Common myeloid progenitor, CD34-positive (primary cell): ENCODE measurements at regions not wholly inside any gene's neighbourhood (a gene's known extent, or its start where the extent isn't known, plus 50 kb on each side); places are given as distances from the start of the nearest gene placed in this dataset.

Experiments used
- CTCF ChIA-PET: fragments of 350-600 bp; sonication (Branson Sonifier 250); formaldehyde crosslinking; loops from one replicate; lab custom pipeline; 2021; ENCODE audit warnings: antibody characterized with exemption; lab: Charles Lee
- POLR2A ChIA-PET: fragments of 350-600 bp; sonication (Branson Sonifier 250); formaldehyde crosslinking; loops from one replicate; lab custom pipeline; 2021; ENCODE audit warnings: antibody characterized with exemption; lab: Charles Lee
- DNase-seq, 3 donors: peaks; one replicate each; pipeline versions ENCODE4 v3.0.0 to v3.0.0-alpha.2; 2013
- H3K27ac ChIP-seq, 2 experiments: 1 replicate in 1 of 2; 2 replicates in 1 of 2; pipeline ENCODE4 v1.7.0; 2013; ENCODE audit warnings: inconsistent platforms in 2 of 2, low read length in 2 of 2, mild to moderate bottlenecking in 2 of 2, low read depth in 1 of 2, moderate library complexity in 1 of 2; ENCODE audit not compliant: severe bottlenecking in 2 of 2, insufficient read depth in 1 of 2, poor library complexity in 1 of 2
- H3K27me3 ChIP-seq, 5 experiments: replicated peaks in 2 of 5; 1 replicate in 3 of 5; 2 replicates in 2 of 5; pipeline versions ENCODE4 v1.6.1 to v1.7.0; 2013; ENCODE audit warnings: low read length in 4 of 5, mild to moderate bottlenecking in 2 of 5, moderate library complexity in 2 of 5, inconsistent platforms in 1 of 5; ENCODE audit not compliant: insufficient read depth in 5 of 5, control insufficient read depth in 4 of 5
- H3K36me3 ChIP-seq, 4 experiments: 1 replicate in 2 of 4; 2 replicates in 2 of 4; pipeline versions ENCODE4 v1.6.1 to v1.7.0; 2013; ENCODE audit warnings: low read length in 3 of 4, control low read depth in 1 of 4, mild to moderate bottlenecking in 1 of 4; ENCODE audit not compliant: control insufficient read depth in 4 of 4, insufficient read depth in 4 of 4
- H3K4me1 ChIP-seq, 4 experiments: 1 replicate in 3 of 4; 2 replicates in 1 of 4; pipeline versions ENCODE4 v1.6.1 to v1.7.1; 2013; ENCODE audit warnings: low read length in 3 of 4, mild to moderate bottlenecking in 3 of 4, control low read depth in 1 of 4, inconsistent platforms in 1 of 4, moderate library complexity in 1 of 4; ENCODE audit not compliant: control insufficient read depth in 4 of 4, insufficient read depth in 4 of 4; ENCODE audit errors: control extremely low read depth in 1 of 4
- H3K4me3 ChIP-seq, 7 experiments: 1 replicate in 4 of 7; 2 replicates in 3 of 7; pipeline versions ENCODE4 v1.5.1 to v1.7.0; 2013; ENCODE audit warnings: mild to moderate bottlenecking in 7 of 7, low read length in 6 of 7, moderate library complexity in 6 of 7, inconsistent platforms in 2 of 7, low read depth in 2 of 7, control low read depth in 1 of 7; ENCODE audit not compliant: insufficient read depth in 4 of 7, control insufficient read depth in 1 of 7; ENCODE audit errors: extremely low read depth in 1 of 7
- H3K9me3 ChIP-seq, 5 experiments: 1 replicate in 4 of 5; 2 replicates in 1 of 5; pipeline versions ENCODE4 v1.6.1 to v1.7.1; 2013; ENCODE audit warnings: low read length in 4 of 5, mild to moderate bottlenecking in 2 of 5, inconsistent platforms in 1 of 5, low read depth in 1 of 5, moderate library complexity in 1 of 5; ENCODE audit not compliant: control insufficient read depth in 4 of 5, insufficient read depth in 2 of 5; ENCODE audit errors: control extremely low read depth in 1 of 5
- WGBS: methylation state at CpG from one replicate; pipeline ENCODE4 v1.1.5; 2013; ENCODE audit not compliant: insufficient coverage; 5-methylcytosine and 5-hydroxymethylcytosine counted together

- 100% methylated on average over 1 of the region's 1 CpG for WGBS
- no peak overlapping the region for H3K4me3 ChIP-seq
- H3K4me1 ChIP-seq, result no peaks in the 10 kb centered on the region
- no peaks in the 10 kb centered on the region for H3K27me3 ChIP-seq
- no peaks in the 10 kb centered on the region for H3K36me3 ChIP-seq
- H3K9me3 ChIP-seq, result no peaks in the 10 kb centered on the region
- POLR2A ChIA-PET, result interaction anchor here (0.8 kb wide), 1 partner anchor 307 kb away, joined by 3 read pairs; no protein-coding TSS in a partner anchor
- DNase-seq, result no peak
- CTCF ChIA-PET, result no interaction called here
- H3K27ac ChIP-seq, result no peak overlapping the region
Observed at GRCh38 chr4:52369649-52370048, 289.5 kb downstream of the USP46 start.

- H3K4me3 ChIP-seq, result no peak overlapping the region
- H3K4me1 ChIP-seq, result no peaks in the 10 kb centered on the region
- ChIA-PET CTCF (interaction anchor here (0.6 to 1.3 kb wide), 3 partner anchors 303 to 613 kb away, joined by 3 read pairs; no protein-coding TSS in a partner anchor), POLR2A (no interaction called here)
- WGBS, result 97% methylated on average over 5 of the region's 5 CpGs
- no peaks in the 10 kb centered on the region for H3K36me3 ChIP-seq
- H3K27me3 ChIP-seq, result no peaks in the 10 kb centered on the region
- H3K27ac ChIP-seq, result no peak overlapping the region
- H3K9me3 ChIP-seq, result no peaks in the 10 kb centered on the region
- DNase-seq, result no peak
Observed at GRCh38 chr4:52370576-52370975, 288.5 kb downstream of the USP46 start.

GRCh38 chr4:52371841-52372240 is 287.3 kb downstream of the USP46 start:
- ChIA-PET CTCF (interaction anchor here (1.3 kb wide), 1 partner anchor 612 kb away, joined by 3 read pairs; no protein-coding TSS in a partner anchor), POLR2A (no interaction called here)
- H3K4me1 ChIP-seq, result no peaks in the 10 kb centered on the region
- no peak overlapping the region for H3K4me3 ChIP-seq
- H3K36me3 ChIP-seq, result no peaks in the 10 kb centered on the region
- H3K9me3 ChIP-seq, result no peaks in the 10 kb centered on the region
- H3K27me3 ChIP-seq, result no peaks in the 10 kb centered on the region
- no peak overlapping the region for H3K27ac ChIP-seq
- no peak for DNase-seq
- WGBS, result 98% methylated on average over 4 of the region's 5 CpGs

GRCh38 chr4:52372269-52372668 is 286.8 kb downstream of the USP46 start:
- Histone ChIP-seq H3K4me1 (no peaks in the 10 kb centered on the region), H3K9me3 (no peaks in the 10 kb centered on the region), H3K36me3 (no peaks in the 10 kb centered on the region), H3K27ac (no peak overlapping the region), H3K4me3 (no peak overlapping the region), H3K27me3 (no peaks in the 10 kb centered on the region)
- ChIA-PET CTCF (no interaction called here), POLR2A (no interaction called here)
- DNase-seq, result no peak

GRCh38 chr4:52372747-52373146 is 286.4 kb downstream of the USP46 start:
- WGBS, result 93% methylated on average over 3 of the region's 3 CpGs
- ChIA-PET POLR2A (no interaction called here), CTCF (interaction anchor here (5.4 kb wide), 1 partner anchor 611 kb away, joined by 53 read pairs; no protein-coding TSS in a partner anchor)
- Histone ChIP-seq H3K27ac (no peak overlapping the region), H3K4me3 (no peak overlapping the region), H3K36me3 (no peaks in the 10 kb centered on the region), H3K9me3 (no peaks in the 10 kb centered on the region), H3K4me1 (no peaks in the 10 kb centered on the region), H3K27me3 (no peaks in the 10 kb centered on the region)
- DNase-seq, result no peak

GRCh38 chr4:52373650-52374049 is 285.5 kb downstream of the USP46 start:
- Histone ChIP-seq H3K4me3 (no peak overlapping the region), H3K9me3 (no peaks in the 10 kb centered on the region), H3K4me1 (no peaks in the 10 kb centered on the region), H3K27ac (no peak overlapping the region), H3K27me3 (no peaks in the 10 kb centered on the region), H3K36me3 (no peaks in the 10 kb centered on the region)
- WGBS, result 44% methylated on average over 2 of the region's 3 CpGs
- POLR2A ChIA-PET, result no interaction called here
- no peak for DNase-seq
- CTCF ChIA-PET, result interaction anchor here (5.4 kb wide), 1 partner anchor 610 kb away, joined by 53 read pairs; no protein-coding TSS in a partner anchor

GRCh38 chr4:52374877-52375276 is 284.2 kb downstream of the USP46 start:
- Histone ChIP-seq H3K27ac (no peak overlapping the region), H3K9me3 (no peaks in the 10 kb centered on the region), H3K27me3 (no peaks in the 10 kb centered on the region), H3K4me3 (no peak overlapping the region), H3K4me1 (no peaks in the 10 kb centered on the region), H3K36me3 (no peaks in the 10 kb centered on the region)
- CTCF ChIA-PET, result interaction anchor here (1.0 to 5.4 kb wide), 8 partner anchors 10 to 608 kb away, joined by 3 to 53 read pairs (median 4); no protein-coding TSS in a partner anchor
- WGBS, result 64% methylated on average over 4 of the region's 4 CpGs
- no peak for DNase-seq
- POLR2A ChIA-PET, result no interaction called here
